ENCODE measurements at regions not wholly inside any gene's neighbourhood (a gene's known extent, or its start where the extent isn't known, plus 50 kb on each side); places are given as distances from the start of the nearest gene placed in this dataset.
"Not testable (repeated sequence)": the region's sequence is repeated elsewhere in the genome, so short reads cannot be mapped to it uniquely, and the experiment has no call there.

DNA sequence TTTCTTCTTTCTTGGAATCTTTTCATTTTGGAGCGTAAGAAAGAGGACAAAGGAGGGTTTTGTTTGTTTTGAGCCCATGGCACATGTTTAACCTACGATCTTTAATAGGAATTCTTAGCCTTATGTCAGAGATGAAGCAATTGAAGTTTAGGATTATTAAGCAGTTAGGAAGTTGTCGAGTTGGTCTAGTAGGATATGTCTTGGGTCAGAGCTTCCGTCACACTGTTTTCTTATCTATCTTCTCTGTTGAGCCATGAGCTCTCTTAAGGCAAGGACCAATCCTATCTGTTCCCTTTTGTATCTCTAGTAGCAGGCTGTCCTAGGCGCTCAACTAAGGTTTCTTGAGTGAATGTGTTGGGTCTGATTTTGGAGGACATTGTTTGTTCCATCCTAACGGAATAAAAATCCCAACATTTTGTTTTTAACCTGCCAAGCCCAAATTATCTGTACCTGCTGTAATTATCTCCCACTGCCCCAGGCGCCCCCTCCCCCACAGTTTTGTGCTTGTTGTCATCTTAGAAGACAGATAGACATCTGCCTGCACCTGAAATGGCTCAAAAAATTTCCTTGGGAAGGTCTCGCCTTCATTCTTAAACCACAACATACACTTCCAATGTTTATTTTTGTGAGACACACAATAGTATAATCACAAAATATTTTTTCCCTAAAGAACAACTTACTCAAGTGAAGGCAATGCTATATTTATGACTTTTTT, 95.3 kb upstream of the GADD45A start:
- DNase-seq: no peak

DNA sequence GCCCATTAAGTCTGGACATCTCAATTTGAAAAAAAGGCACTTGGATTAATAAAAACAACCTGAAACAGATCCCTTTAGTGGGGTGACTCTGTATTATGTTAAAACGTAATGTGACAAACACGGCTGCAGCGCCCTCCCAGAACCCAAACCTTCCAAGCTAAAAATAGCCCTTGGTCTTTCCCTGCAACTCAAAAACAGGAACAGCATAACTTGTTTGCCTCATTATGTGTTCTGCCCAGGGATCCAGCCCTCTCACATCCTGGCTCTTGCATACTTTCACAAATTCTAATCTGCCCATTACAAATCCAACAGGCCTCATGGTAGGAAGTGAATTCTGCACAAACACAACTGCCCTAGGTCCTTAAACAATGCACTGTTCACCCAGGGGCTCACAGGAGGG, 94.7 kb upstream of the GADD45A start:
- DNase-seq: no peak

DNA sequence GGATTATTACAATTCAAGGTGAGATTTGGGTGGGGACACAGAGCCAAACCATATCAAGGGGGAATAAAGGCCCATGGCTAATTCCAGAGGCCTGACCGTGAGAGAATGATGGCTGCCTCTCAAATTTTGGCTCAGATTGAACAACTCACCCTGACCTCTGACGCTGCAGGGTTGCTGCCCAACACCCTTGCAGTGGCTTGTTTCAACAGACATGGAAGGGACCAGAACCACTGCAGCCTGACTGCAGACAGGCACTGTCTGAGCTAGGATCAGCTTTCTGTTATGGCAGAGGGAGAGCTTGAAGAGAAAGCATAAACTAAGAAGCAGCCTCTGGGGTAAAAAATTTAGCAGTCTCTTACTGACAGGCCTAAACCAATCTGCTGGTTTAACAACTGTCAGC, 90.2 kb upstream of the GADD45A start:
- DNase-seq: no peak

DNA sequence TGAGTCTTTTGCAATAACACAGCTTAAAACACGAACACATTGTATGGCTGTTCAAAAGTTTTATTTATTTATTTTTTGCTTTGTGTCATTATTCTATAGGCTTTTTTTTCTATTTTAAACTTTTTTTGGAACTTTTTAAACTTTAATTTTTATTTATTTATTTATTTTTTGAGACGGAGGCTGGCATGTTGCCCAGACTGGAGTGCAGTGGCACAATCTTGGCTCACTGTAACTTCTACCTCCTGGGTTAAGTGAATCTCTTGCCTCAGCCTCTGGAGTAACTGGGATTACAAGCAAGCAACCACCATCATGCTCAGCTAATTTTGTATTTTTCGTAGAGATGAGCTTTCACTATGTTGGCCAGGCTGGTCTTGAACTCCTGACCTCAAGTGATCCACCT, 88.3 kb upstream of the GADD45A start:
- no peak for DNase-seq

DNA sequence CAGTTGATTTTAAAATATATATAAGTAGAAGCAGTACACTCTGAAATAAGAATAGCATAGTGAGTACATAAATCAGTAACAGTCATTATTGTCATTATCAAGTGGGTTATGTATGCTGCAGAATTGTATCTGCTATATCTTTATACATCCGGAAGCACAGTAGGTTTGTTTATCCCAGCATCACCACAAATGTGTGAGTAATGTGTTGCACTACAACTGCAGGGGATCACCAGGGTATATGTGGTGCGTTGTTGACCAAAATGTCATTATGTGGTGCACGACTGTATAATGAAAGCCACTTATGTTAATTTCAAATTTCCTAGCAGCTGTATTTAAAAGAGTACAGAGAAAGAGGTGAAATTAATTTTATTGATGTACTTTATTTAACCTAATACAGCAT, 87.7 kb upstream of the GADD45A start:
- no peak for DNase-seq

DNA sequence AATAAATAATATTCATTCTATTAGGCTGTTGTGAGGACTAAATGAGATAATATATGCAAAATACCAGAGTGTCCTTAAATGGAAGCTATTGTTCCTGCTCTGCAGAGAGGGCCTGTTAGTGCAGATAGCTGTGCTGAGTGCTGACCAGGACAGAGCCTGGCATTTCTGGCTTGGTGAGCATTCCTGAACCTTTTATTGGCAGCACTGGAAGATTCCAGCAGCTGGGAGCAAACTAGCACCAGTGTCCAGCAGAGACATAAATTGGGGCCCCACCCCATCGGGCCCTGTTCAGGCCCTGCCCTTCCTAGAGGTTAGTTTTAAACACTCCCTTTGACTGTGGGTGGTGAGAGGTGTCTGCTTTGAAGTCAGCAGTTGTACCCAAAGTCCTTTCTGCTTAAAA, 85.9 kb upstream of the GADD45A start:
- DNase-seq: no peak

DNA sequence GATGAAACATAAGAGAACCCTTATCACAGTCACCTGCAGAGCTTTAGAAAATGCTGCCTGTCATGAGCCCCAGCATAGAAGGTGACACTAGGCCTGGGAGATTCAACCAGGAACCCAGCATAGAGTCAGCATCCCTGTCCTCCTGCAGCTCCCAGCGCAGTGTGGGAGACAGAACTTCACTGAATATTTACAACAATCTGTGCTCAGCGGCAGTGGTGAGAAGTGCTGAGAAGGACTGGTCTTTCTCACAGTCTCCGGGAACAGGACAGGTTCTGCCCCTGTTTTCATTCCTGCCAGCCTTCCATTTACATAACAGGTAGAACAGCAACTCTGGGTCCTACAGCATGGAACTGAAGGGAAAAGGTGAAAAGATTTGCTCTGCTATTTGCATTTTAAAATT, 83.5 kb upstream of the GADD45A start:
- no peak for DNase-seq

DNA sequence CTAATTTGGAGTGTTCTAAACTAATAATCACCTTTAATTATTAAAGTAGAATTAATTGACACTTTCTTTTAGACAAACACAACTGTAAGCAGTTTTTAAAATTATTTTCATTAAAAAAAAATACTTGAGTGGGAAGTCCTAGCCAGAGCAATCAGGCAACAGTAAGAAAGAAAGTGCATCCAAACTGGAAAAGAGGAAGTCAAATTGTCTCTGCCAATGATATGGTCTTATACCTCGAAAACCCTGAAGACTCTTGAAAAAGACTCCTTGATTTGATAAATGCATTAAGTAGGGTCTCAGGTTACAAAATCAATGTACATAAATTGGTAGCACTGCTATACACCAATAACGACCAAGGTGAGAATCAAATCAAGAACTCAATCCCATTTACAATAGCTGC, 83.0 kb upstream of the GADD45A start:
- DNase-seq: no peak

DNA sequence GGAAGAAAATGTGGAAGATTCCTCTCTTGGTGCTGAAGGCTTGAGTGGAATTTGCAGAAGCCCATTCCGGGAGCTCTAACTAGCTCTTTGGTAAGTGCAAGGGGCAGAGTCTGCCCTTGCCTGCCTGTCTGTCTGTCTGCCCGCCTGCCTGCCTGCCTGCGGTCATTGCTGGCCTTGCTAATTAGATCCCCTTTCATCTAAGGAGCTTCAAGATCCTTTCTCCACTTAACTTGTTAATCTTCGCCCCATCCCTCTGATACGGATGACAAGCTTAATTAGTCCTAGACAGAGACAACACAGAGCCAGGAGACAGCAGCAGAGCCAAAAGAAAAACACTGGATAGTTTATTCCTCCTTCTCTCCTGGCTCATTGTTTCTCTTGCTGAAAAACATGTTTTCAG, 80.2 kb upstream of the GADD45A start:
- DNase-seq: no peak

DNA sequence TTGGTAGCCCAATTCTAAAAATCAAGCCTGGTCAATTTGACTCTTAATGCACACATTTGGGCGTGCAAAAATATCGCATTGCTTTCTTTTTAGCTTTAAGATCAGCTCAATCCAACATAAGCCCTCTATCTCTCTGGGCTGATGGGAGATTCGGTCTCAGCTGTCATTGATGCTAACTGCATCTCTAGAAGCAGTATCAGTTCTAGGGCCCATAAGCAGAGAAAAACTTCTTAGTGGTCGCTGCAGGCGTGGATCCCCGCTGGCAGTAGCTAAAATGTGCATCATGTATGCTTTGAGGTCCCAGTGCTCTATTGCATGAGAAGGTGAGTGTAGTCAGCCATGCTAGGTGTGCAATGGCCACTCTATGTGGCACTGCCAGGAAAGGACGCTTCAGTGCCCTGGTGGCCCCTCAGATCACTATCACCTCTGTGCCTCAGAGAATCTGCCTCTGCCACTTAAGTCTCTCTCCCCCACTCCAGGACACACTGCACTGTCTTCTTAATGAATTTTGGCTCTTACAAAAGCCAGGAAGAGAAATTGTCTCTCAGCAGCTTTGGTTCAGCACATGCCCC, 79.7 kb upstream of the GADD45A start:
- no peak for DNase-seq

DNA sequence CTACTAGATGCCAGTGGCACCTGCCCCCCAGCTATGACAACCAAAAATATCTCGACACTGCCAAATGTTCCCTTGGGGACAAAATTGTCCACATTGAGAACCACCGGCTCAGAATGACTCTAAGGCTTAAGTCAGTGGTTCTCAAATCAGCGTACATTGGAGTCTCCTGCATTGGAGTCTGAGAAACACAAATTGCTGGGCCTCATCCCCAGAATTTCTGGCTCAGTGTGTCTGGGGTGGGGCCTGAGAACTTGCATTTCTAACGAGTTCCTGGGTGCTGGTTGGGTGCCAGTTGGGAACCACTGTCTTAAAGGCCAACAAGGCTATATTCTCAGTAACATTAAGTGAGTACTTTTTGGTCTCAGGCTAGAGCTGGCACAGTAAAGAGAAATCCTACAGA, 77.7 kb upstream of the GADD45A start:
- DNase-seq: no peak

DNA sequence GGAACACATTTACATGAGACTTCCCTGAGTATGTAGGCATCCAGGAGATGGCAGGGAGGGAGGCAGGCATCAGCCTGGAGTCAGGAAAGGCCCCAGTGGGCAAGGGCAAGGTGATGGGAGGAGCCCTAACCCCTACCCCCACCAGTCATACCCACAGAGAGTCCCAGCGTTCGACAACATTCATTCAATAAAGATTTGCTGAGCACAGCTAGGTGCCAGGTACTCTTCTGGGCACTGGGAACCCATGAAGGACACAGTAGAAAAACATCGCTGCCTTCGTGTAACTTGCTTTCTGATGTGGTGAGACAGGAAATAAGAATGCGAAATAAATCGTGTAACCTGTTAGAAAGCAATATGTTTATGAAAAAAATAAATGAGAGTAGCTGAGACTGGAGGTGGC, 77.3 kb upstream of the GADD45A start:
- DNase-seq: no peak

DNA sequence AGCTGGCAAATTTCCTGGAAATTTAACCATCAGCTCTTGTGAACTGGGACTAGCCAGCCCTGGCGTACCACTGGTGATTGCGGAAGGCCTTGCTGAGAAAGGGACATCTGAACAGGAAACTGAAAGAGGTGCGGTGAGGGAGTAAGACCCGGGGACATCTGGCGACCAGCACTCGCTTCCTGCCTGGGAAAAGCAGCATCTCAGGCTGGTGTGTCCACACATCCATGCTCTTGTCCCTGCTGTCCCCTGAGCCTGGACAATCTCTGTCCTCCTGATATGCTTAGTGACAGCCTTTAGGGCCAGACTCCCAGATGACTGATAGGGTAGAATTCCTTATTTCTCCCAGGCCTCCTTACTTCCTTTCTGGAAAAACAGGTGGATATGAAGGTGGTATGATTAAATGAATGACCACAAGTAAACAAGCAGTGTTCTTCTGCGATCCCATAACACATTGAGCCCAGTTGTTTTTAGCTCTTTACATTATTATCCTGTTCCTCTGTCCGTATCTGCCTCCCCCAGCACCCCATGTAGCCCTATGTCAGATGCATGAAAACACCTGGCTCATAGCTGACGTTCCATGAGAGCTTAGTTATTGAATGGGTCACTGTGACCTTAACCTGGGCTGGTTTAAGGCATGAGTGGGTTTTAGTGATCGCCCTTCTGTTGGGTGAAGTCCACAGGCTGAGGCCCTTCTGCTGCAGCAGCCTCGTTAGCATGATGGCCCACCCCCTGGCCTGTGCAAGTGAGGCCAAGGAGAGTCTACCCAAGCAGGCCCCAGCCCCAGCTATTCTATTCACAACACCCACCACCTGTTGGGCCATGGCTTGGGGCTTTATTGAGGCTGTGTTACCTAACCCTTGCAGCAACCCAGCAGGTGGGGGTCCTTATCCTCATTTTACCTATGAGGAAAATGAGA, 76.1 kb upstream of the GADD45A start:
- no peak for DNase-seq

DNA sequence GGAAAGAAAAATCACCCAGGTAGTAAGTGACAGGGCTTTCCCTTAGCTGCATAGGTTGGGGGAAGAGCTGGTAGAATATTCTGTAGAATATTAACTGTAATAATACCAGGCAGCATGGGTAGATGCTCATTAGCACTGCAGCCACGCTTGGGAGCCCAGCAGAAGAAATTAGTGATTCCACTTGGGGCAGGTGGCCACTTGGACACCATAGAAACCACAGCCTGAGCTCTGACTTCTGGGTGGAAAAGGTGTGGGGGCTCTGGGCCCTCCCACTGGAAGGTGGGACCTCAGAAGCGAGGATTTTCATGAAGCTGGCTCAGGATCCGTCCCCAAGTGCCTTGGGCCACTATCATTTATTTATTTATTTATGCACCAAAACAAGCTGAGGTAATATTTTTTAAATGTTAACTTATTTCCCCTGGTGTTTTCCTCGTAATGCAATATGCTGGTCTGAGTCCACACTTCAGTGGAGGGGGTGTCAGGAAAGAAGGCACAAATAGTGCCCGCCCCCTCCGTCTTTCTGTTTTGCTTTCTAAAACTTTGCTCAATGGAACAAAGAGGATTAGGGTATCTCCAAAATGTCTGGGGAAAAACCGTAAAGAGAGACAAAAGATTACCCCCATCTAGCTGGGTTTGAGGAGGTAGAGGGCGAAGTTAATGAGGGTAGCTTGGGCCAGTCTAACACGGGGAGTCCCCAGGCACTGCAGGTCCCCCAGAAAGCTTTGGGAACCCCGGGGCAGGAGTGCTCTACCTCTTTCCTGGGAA, 75.2 kb upstream of the GADD45A start:
- no peak for DNase-seq

DNA sequence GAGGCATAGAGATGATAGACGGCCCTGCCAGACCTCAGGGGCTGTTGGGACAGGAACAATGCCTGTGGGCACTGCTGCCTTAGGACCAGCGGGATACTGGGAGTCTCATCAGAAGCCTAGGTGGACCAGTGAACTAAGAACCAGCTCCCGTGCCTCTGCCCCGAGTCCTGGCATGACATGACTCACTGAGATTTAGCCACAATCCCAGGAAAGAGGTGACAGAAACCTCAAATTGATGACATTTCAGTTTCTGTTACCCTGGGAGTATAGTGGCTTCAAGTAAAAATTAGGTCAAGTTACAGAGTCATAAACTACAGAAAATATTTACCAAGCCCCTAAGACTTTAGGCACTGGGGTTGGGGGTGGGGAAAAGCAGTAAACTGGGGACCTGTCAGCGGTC, 74.6 kb upstream of the GADD45A start:
- DNase-seq: no peak

DNA sequence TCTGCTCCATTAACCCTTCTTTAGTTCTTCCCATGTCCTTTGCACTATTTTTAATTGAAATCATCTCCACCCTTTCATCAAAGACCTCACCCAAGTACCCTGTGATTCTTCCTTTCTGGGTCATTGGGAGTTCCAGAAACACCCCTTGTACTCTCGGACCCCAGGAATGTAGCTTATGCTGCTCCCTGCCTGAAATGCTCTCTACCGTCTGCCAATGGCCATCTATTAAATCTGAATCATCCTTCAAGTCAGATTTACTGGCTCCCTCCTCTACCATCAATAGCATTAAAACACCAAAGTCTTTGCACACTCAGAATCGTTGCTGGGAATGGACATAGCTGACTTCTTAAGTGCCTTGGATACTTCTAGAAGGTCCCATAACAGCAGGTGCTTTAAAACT, 73.2 kb upstream of the GADD45A start:
- DNase-seq: no peak

DNA sequence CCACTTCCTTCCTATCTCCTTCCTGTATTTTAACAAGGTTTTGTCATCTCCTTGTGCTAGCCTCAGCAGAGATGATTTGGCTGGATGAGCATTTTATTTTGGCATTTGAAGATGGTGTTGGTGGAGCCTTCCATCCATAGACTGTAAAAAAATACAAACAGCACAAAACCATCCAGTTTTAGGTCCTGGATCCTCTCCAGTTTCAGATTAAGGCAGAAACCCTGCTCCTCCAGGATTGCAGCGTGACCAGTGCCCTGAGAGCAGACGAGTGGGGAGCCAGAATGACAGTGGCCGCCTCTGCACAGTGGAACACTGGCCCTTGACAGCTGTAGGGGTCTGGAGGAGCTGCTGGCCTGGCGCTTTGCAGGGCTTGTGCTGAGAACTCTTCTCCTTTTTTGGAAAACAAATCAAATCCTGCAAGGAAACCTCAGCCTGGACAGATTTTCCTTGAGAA, 72.2 kb upstream of the GADD45A start:
- DNase-seq: no peak

DNA sequence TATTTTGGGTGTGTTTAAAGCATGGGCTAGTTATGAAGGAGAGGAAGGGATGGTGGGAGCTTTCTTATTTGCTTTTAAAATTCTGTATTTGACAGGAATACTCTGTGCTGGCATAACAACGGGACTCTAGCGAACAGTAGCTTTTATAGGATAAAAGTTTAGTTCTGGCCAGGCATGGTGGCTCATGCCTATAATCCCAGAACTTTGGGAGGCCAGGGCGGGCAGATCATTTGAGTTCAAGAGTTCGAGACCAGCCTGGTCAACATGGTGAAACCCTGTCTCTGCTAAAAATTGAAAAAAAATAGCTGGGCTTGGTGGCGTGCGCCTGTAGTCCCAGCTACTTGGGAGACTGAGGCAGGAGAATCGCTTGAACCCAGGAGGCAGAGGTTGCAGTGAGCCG, 71.5 kb upstream of the GADD45A start:
- not testable (repeated sequence) for DNase-seq

DNA sequence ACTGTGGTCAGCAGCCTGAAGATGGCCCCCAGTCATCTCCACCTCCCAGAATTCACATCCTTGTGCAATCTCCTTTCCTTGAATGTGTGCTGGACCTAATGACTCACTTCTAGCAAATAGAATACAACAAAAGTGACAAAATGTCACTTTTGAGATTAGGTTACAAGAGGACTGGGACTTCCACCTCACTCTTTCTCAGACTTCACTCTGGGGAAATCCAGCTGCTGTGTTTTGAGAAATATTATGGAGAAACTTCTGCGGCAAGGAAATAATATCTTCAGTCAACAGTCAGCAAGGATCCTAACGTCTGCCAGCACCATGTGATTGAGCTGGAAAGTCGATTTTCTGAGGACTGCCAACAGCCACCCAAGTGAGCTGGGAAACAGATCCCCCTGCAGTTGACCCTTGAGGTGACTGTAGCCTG, 70.5 kb upstream of the GADD45A start:
- DNase-seq: no peak

DNA sequence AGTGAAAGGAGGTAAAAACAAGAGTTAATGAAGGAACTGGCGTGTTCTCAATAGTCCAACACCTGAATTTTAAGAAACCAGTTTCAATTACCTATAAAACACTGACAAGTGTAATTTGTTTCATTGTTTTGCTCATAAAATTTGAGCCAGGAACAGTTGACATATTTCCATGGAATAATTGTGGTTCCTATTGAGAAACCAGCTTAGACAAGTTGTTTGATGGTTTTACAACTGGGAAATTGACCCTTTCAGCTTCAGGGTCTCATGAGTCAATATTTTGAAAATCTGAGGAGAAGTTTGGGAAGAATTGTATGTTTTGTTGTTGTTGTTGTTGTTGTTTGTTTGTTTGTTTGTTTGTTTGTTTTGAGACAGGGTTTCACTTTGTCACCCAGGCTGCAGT, 69.1 kb upstream of the GADD45A start:
- no peak for DNase-seq

DNA sequence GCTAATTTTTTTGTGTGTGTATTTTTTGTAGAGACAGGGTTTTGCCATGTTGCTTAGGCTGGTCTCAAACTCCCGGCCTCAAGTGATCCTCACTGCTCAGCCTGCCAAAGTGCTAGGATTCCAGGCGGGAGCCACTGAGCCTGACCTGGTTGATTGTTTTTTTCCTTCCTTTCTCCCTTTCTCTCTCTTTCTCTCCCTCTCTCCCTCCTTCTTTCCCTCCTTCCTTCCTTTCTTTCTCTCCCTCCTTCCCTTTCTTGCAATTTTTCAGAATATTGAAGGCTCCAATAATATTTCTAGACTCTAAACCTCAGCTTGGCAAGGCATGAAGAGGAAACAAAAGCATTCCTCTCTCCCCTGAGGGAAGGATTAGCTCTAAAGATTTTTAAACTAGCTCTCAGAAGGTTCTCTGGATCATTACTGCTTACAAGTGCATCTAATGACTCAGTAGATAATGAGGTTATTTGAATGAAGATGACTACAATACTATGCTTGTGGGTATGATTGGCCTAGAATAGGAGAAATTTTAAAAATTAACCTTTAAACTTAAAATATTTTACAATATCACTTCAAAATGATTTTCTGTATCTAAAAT, 68.5 kb upstream of the GADD45A start:
- no peak for DNase-seq

DNA sequence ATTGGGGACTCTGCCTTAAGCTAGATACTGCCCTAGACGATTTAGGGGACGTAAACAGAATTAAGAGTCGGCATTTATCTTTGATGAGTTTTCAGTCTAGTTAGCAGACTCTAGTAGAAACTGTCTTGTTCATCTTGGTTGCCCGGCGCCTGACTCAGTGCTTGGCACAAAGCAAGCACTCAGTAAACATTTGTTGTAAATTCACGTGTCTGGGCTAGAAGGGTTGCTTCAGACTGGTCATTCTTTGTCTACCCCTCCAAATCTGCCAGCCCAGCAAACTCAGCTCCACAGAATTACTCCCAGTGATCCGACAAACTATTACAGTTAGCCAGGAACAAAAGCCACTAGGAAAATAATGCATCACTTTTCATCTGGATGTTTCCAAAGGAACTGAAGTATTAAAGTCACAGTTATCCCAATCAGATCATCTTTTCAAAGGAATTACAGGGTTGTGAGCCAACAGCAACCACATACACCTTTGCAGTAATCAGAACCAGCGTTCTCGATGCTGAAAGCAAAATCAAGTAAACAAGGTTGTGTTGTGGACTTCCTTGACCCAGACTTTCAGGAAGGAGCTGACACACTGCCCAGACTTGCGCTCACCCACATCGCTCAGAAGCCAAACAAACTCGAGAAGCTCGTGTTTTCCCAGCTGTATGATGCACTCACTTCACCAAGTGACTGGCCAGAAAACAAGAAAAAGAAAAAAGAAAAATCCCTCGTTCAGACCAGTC, 66.5 kb upstream of the GADD45A start:
- no peak for DNase-seq
